GM10266 (cell line): ENCODE measurements at regions not wholly inside any gene's neighbourhood (a gene's known extent, or its start where the extent isn't known, plus 50 kb on each side); places are given as distances from the start of the nearest gene placed in this dataset.

Experiments
- DNase-seq: peaks from one replicate; pipeline ENCODE4 v3.0.0; 2012; ENCODE audit errors: extremely low spot score
- TF ChIP-seq, protein P1 (sequence below): IDR thresholded peaks from 2 replicates; pipeline ENCODE4 v1.5.1; 2012; ENCODE audit warnings: mild to moderate bottlenecking, low read depth; ENCODE audit not compliant: control insufficient read depth, insufficient read depth; ENCODE audit errors: missing control alignments

DNA sequence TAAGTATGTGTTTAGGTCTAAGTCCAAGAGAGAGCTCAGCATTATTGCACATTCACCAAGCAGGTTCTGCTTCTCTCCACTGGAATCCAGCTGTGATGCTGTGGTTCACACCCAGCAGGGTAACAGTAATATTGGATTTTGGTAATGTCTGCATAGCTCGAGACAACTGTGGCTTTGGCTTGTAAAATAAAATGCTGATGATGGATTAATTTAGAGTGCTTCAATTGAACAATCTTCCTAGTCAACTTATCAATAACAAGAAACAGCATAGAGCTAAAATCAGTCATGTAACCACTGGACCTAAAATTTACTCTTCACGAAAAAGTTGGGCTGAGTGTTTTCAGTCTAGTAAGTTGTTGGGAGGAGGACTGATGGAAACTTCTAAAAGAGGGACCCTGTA, 709.2 kb downstream of the TYW1 start:
- DNase-seq = no peak
- TF ChIP-seq, protein P1, sequence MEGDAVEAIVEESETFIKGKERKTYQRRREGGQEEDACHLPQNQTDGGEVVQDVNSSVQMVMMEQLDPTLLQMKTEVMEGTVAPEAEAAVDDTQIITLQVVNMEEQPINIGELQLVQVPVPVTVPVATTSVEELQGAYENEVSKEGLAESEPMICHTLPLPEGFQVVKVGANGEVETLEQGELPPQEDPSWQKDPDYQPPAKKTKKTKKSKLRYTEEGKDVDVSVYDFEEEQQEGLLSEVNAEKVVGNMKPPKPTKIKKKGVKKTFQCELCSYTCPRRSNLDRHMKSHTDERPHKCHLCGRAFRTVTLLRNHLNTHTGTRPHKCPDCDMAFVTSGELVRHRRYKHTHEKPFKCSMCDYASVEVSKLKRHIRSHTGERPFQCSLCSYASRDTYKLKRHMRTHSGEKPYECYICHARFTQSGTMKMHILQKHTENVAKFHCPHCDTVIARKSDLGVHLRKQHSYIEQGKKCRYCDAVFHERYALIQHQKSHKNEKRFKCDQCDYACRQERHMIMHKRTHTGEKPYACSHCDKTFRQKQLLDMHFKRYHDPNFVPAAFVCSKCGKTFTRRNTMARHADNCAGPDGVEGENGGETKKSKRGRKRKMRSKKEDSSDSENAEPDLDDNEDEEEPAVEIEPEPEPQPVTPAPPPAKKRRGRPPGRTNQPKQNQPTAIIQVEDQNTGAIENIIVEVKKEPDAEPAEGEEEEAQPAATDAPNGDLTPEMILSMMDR = no peak

GRCh38 chr7:67711706-67712105, 715.1 kb downstream of the TYW1 start:
- no peak for DNase-seq
- TF ChIP-seq, protein P1 = no peak

- no peak for DNase-seq
- TF ChIP-seq, protein P1 = no peak
Observed at GRCh38 chr7:67713451-67714056, 716.9 kb downstream of the TYW1 start.

DNA sequence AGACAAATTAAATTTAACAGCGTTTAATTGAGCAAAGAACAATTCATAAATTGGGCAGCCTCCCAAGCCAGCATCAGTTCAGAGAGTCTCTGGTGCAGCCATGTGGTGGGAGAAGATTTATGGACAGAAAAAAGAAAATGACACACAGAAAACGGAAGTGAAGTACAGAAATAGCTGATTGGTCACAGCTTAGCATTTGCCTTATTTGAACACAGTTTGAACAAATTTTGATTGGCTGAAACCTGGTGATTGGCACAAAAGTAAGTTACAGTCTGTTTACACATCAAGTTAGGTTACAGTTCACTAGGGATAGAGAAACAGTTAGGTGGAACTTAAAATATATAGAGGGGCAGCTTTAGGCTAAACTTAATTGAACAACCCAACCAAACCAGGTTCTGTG, 720.1 kb downstream of the TYW1 start:
- no peak for DNase-seq
- TF ChIP-seq, protein P1 = no peak

- DNase-seq = no peak
- TF ChIP-seq, protein P1 = no peak
Observed at GRCh38 chr7:67723591-67723990, 727.0 kb downstream of the TYW1 start.

- TF ChIP-seq, protein P1 = no peak
- DNase-seq = no peak
Observed at GRCh38 chr7:67724435-67724834, 727.8 kb downstream of the TYW1 start.

GRCh38 chr7:67724955-67725354, 728.3 kb downstream of the TYW1 start:
- TF ChIP-seq, protein P1 = no peak
- no peak for DNase-seq
